ENCODE measurements at regions not wholly inside any gene's neighbourhood (a gene's known extent, or its start where the extent isn't known, plus 50 kb on each side); places are given as distances from the start of the nearest gene placed in this dataset.

DNA sequence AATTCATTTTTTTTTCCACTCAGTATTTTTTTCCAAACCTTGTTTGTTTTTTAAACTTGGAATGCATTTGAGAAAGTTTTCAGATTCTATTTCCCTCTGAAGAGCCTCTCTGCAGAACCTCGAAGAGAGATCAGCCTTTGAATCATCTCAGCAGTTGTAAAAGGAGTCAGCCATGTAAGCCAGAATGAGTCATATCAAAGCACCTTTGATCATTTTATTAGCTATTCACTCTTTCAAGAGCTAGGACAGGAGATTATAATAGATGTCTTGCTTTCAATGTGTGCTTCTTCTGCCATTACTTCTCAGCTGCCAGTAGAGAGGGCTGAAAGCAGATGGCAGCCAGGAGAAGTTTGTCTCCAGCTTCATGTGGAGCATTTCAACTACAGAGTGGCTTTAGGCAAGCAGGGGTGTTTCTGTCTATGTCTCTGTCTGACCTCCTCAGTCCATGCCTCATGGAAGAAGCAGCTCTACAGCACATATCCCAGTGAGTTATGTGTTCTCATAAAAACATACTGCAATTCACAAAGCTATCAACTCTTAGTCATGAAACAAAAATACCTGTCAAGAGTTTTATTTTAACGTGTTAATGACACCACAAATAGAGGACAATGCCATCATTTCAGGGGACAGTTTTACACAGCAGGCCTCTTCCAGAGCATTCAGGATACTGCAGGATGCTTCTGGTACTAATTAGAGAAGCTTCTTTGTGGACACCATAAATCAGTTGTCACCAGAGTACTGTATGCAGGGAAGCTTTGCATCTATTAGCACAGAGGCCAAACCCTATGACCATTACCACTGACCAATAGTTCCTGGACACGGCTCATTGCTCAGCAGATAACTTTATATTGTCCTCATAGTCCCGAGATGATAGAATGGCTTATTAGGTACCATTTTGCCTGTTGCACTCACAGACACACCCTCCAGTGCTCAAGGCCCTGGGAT, 94.3 kb downstream of the NHLRC3 start:
- TF ChIP-seq TAF1 (IDR thresholded peaks at IDR 0.05; ENCODE audit: borderline replicate concordance, insufficient read depth, low read length): no peak
- TF ChIP-seq POLR2AphosphoS5 (IDR thresholded peaks at IDR 0.05; ENCODE audit: low read depth, low read length): no peak
- TF ChIP-seq, protein P1, sequence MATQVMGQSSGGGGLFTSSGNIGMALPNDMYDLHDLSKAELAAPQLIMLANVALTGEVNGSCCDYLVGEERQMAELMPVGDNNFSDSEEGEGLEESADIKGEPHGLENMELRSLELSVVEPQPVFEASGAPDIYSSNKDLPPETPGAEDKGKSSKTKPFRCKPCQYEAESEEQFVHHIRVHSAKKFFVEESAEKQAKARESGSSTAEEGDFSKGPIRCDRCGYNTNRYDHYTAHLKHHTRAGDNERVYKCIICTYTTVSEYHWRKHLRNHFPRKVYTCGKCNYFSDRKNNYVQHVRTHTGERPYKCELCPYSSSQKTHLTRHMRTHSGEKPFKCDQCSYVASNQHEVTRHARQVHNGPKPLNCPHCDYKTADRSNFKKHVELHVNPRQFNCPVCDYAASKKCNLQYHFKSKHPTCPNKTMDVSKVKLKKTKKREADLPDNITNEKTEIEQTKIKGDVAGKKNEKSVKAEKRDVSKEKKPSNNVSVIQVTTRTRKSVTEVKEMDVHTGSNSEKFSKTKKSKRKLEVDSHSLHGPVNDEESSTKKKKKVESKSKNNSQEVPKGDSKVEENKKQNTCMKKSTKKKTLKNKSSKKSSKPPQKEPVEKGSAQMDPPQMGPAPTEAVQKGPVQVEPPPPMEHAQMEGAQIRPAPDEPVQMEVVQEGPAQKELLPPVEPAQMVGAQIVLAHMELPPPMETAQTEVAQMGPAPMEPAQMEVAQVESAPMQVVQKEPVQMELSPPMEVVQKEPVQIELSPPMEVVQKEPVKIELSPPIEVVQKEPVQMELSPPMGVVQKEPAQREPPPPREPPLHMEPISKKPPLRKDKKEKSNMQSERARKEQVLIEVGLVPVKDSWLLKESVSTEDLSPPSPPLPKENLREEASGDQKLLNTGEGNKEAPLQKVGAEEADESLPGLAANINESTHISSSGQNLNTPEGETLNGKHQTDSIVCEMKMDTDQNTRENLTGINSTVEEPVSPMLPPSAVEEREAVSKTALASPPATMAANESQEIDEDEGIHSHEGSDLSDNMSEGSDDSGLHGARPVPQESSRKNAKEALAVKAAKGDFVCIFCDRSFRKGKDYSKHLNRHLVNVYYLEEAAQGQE (IDR thresholded peaks at IDR 0.05; ENCODE audit: insufficient read depth in 1 of 2, low read depth in 2 of 2, low read length in 2 of 2): no peak
- TF ChIP-seq SIN3A (IDR thresholded peaks at IDR 0.05; ENCODE audit: borderline replicate concordance, insufficient read depth, low read length): no peak
- TF ChIP-seq FOXP2 (optimal IDR thresholded peaks at IDR 0.05; ENCODE audit: borderline replicate concordance, extremely low read depth, extremely low read length, insufficient read depth): no peak

- TF ChIP-seq, protein P1 (IDR thresholded peaks at IDR 0.05; ENCODE audit: insufficient read depth in 1 of 2, low read depth in 2 of 2, low read length in 2 of 2): no peak
These were observed 95.5 kb downstream of the NHLRC3 start for GRCh38 chr13:39133781-39134180.

GRCh38 chr13:39134574-39134973, 96.3 kb downstream of the NHLRC3 start:
- TF ChIP-seq, protein P1 (IDR thresholded peaks at IDR 0.05; ENCODE audit: insufficient read depth in 1 of 2, low read depth in 2 of 2, low read length in 2 of 2): no peak
- TF ChIP-seq POLR2AphosphoS5 (IDR thresholded peaks at IDR 0.05; ENCODE audit: low read depth, low read length) (no peak), FOXP2 (optimal IDR thresholded peaks at IDR 0.05; ENCODE audit: borderline replicate concordance, extremely low read depth, extremely low read length, insufficient read depth) (no peak), SIN3A (IDR thresholded peaks at IDR 0.05; ENCODE audit: borderline replicate concordance, insufficient read depth, low read length) (no peak), TAF1 (IDR thresholded peaks at IDR 0.05; ENCODE audit: borderline replicate concordance, insufficient read depth, low read length) (no peak)

DNA sequence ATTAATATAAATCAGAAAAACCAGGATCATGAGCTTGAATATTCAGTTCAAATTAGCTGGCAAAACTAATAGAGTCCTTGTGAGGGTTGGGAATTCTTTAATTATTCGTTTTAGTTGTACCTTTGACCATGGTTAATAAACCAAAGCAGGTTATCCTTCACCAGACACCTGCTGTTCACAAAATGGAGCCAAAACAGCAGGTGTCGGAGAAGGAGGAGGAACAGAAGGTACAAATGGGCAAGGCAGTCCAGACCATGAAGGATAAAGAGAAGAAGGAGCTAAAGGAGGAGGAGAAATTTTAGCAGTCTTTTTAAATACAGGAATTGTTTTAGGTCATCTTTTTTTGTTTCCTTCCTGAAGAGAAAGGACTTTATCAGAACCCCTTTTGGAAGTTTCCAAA, 106.1 kb downstream of the NHLRC3 start:
- TF ChIP-seq TAF1 (IDR thresholded peaks at IDR 0.05; ENCODE audit: borderline replicate concordance, insufficient read depth, low read length) (no peak), SIN3A (IDR thresholded peaks at IDR 0.05; ENCODE audit: borderline replicate concordance, insufficient read depth, low read length) (no peak), POLR2AphosphoS5 (IDR thresholded peaks at IDR 0.05; ENCODE audit: low read depth, low read length) (no peak), FOXP2 (optimal IDR thresholded peaks at IDR 0.05; ENCODE audit: borderline replicate concordance, extremely low read depth, extremely low read length, insufficient read depth) (no peak)
- TF ChIP-seq, protein P1 (IDR thresholded peaks at IDR 0.05; ENCODE audit: insufficient read depth in 1 of 2, low read depth in 2 of 2, low read length in 2 of 2): no peak
